ENCODE measurements at regions not wholly inside any gene's neighbourhood (a gene's known extent, or its start where the extent isn't known, plus 50 kb on each side); places are given as distances from the start of the nearest gene placed in this dataset.
"Not testable (repeated sequence)": the region's sequence is repeated elsewhere in the genome, so short reads cannot be mapped to it uniquely, and the experiment has no call there.

DNA sequence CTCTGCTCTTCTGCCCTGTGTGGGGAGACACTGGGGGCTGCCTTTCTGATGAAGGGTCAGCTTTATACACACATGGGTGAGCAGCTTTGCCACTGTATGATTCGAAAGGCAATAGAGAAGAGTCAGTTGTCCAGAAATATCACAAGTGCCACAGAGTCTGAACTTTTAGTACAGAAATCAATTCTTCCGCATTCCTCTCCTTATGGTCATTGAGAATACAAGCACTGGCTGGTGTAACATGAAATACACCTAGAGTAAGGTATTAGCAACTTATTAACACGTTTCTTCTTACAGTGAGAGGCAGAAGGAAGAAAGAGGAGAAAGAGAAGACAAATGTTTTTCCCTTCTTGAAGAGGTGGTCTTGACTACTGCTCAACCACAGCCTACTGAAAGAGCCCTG, 579.2 kb downstream of the ZEB2 start:
- DNase-seq = no peak

DNA sequence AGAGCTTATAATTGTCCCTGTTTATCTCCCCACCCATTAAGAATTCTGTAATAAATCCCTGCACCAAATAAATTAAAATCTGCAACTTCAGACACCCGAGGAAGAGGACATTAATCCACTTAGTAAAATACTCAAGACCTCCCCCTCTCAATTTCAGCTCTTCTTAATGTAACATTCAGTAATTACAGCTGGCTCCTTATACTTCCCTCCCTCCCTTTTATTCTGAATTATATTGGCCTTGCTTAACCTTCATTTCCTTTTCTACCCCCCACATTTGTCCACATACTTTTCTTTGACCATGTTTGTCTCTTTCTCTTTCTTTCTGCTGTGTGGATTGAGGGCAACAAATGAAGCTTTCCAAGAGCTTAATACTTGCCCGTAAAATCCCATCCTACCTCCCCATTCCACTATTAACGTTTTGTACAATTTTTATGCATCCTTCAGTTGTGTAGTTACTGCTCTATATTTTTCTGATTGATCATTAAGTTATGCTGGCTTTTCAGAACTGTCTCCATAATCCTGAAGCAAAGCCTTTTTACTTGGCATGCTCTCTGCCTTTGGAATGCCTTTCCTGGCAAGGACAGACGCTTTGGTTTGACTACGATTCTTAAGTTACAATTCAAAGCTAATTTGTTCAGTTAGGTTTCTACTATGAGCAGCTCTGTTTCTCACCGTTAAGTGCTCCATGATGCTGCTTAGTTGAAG, 580.1 kb downstream of the ZEB2 start:
- DNase-seq = no peak

DNA sequence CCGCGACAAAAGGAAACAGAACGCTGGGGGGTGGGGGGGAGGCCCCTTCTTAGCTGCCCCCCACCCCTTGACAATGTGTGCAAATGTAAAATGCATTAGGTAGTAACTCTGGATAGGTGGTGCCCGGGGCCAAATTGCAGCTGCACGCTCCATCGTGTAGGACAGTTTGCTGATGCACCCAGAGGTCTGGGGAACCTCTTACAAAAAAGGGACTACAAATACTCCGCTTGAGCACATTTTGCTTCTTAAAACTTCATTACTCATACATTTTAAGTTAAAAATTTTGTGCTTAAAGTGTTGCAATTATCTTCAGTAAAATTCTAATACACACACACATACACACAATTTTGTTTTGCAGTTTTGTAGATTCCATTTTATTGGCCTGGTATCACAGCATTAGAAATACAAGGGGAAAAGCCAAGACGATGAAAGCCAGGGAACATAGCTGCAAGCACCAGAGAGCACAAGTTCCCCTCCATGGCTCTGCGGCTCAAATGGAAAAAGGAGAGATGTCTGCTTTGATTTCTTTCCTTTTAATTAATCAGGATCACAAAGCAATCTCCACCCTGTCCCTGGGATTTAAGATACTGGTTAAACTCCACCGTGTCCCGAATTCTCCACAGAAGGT, 582.1 kb downstream of the ZEB2 start:
- no peak for DNase-seq

DNA sequence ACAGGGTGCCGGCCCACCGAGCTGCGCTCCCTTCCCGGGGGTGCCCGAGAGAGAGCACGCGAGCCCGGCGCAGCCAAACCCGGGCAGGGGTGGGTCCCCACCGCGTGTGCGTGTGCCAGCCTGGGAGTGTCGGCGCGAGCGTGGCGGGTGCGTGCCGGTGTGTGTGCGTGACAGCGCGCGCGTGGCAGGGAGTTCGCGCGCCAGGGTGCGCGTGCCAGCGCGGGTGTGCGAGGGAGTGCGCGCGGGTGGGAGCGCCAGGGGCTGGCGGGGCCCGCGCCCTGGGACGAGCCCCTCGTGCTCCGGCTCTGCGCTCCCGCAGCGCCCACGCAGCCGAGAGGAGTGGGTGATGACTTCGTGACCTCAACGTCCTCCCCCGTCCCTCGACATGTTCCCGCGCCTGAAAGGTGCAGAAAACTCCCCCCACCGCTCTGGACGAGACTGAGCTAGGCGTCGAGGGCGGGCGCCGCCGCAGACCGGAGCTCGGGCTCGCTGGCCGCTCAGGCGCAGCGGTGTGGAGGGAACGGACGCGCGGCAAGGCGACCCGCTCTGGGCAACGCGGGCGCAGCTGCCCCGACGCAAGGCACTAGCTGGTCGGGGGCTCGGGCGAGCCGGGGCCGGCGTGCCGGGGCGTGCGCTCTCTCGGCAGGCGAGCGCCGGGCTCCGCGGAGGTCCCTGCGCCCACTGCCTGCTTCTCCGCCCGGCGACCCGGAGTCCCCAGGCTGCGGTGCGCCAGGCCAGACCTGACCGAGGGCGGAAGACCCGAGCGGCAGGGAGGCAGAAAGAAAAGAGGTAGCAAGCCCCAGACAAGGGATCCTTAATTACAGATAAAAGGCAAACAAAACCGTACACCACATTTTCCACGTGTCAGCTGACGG, 582.8 kb downstream of the ZEB2 start:
- no peak for DNase-seq

DNA sequence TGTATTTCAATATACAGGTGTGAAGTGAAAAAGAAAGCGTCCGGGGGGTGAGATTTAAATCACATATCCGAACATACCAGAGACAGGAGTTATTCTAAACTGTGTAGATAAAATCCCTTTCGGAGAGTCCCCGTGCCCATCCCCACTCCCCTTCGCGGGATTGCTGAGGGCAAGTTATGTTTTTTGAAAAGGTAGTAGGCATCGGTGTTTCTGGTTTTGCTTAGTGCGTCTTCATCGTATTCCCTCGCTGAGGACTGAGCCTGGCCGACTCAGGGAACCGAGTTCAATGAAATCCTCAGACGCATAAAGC, 583.4 kb downstream of the ZEB2 start:
- DNase-seq = no peak

DNA sequence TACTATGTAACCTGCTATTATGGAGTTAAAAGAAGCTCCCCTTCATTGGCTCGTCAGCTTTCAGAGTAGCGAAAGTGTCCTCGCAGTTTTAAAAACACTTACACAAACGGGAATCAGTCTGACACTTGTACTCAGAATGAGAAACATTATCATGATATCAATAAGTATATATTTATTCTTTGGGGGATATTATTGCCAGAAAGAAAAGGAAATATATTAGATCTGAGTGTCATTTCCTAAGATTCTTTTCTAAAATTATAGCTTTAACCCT, 584.5 kb downstream of the ZEB2 start:
- DNase-seq = no peak

DNA sequence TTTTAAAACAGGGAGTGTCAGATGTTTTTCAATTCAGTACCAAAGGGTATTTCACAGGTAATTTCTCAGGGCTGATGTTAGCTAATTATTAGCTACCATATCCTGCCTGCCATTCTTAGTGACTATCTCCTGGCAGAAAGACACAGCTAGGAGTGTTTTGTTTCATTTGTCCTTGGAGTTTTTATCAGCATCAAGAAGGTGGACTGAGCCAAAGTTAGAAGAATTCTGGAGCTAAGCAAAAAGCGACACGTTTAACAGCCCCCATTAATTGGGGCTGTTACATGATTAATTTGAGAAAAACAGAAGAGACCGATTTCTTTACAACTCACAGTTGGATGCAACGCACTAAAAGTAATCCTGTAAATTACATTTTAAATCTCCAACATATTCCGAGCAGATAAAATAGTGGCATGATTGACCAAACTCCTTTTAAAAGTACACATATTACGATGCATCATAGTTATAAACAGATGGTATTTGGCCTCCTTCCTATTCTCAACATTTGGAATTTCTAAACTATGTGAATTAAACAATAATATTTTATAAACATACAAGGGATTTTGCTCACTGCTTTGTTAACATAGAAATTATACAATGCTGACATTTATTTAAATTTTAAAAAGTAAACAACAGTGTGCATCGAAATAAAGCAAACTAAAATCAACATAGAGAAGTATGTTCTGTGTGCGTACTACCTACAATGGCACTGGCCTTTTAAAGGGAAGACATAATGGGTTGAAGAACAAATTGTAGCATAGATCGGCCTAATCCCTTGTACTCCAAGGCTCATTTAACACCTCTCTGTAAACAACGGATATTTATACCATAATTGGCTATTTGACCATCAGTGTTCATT, 585.1 kb downstream of the ZEB2 start:
- DNase-seq = peak; percentile 32

DNA sequence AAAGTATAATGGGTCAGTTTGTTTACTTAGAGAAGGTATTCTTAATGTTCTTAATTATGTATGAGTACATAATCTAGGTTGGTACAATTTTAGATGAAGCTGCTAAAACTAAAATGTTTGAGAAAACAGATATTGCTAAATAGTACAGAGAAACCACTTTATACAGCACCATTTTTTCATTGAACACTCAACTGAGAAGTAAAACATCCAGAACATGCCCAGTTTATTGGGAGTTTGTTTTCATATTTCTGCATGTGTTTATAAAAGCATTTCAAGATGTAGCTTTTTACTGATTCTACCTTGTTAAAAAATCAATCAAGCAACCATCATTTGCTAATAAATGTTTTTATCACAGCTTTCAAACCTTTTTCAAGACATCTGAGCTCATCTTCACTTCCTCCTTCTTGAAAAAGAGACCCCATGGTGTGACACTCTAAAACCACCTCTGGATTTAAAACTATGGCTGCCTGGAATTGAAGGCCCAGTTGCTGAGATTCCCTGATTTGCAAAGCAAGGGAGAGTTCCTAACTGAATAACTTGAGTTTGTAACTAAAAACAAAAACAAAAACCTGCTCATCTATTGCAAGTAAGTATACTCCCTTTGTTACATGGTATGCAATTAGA, 585.9 kb downstream of the ZEB2 start:
- DNase-seq = no peak

DNA sequence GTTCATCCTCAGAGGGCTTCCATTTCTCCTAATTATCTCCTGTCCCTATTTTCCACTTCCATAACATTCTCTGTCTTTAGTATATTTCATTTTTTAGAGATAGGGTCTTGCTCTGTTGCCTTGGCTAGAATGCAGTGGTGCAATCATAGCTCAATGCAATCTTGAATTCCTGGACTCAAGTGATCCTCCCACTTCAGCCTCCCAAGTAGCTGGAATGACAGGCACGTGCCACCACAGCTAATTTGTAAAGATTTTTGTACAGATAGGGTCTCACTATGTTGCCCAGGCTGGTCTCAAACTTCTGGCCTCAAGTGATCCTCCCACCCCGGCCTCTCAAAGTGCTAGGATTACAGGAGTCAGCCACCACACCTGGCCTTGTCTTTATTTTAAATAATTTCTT, 589.0 kb downstream of the ZEB2 start:
- no peak for DNase-seq

DNA sequence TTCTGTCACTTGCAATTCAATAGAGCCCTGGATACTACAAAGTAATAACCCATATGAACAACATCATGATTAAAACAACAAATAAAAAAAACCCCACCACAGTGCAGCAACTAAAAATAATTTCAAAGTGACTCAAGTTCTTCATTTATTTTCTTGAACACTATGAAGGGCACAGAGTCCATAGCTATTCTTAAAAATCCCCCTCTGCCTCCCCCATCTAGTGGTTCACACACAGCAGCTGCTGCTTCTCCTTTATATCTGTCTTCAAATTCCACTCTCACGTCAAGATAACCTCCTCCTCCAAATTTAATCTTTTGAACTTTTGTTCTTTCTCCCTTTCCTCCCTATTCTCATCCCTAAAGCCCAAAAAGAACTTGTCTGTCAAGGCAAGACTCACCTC, 591.3 kb downstream of the ZEB2 start:
- DNase-seq = no peak

DNA sequence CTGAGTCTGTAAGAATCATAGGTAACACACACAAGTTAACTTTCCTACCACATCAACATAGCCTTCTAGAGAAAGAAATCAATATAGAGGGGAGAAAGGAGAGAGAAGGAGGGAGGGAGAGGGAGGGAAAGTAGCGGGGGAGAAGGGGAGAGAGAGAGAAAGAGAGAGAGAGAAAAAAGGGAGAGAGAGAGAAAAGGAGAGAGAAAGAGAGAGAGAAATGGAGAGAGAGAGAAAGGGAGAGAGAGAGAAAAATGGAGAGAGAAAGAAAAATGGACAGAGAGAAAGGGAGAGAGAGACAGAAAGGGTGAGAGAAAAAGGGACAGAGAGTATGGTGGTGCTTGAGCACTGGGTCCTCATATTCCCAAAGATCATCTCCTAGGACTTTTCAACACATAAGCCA, 591.7 kb downstream of the ZEB2 start:
- DNase-seq = no peak

DNA sequence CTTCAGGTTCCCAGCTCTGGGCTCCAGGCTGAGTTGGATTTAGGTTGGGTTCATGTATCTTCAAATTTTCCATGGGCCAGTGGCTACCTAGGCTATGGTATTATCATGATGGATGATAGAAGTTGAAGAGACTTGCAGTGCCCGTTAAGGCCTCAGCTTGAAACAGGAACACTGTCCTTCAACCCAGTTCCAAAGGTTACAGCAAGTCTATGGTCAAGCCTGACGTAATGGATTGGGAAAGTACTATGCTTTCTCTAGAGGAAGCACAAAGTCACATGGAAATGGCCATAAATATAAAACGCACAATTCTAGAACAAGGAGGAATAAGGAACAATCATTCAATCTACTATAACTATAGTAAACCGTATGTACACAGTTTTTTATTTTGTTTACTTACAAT, 593.2 kb downstream of the ZEB2 start:
- DNase-seq = no peak

DNA sequence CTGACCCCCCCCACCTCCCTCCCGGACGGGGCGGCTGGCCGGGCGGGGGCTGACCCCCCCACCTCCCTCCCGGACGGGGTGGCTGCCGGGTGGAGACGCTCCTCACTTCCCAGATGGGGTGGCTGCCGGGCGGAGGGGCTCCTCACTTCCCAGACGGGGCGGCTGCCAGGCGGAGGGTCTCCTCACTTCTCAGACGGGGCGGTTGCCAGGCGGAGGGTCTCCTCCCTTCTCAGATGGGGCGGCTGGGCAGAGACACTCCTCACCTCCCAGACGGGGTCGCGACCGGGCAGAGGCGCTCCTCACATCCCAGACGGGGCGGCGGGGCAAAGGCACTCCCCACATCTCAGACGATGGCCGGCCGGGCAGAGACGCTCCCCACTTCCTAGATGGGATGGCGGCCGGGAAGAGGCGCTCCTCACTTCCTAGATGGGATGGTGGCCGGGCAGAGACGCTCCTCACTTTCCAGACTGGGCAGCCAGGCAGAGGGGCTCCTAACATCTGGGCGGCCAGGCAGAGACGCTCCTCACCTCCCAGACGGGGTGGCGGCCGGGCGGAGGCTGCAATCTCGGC, 597.6 kb downstream of the ZEB2 start:
- not testable (repeated sequence) for DNase-seq

DNA sequence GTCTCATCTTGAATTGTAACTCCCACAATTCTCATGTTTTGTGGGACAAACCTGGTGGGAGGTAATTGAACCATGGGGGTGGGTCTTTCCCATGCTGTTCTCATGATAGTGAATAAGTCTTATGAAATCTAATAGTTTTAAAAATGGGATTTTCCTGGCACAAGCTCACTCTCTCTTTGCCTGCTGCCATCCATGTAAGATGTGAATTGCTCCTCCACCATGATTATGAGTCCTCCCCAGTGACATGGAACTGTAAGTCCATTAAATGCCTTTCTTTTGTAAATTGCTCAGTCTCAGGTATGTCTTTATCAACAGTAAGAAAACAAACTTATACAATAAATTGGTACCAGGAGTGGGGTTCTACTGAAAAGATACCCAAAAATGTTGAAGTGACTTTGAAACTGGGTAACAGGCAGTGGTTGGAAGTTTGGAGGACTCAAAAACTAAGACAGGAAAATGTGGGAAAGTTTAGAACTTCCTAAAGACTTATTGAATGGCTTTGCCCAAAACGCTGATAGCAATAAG, 601.4 kb downstream of the ZEB2 start:
- no peak for DNase-seq

DNA sequence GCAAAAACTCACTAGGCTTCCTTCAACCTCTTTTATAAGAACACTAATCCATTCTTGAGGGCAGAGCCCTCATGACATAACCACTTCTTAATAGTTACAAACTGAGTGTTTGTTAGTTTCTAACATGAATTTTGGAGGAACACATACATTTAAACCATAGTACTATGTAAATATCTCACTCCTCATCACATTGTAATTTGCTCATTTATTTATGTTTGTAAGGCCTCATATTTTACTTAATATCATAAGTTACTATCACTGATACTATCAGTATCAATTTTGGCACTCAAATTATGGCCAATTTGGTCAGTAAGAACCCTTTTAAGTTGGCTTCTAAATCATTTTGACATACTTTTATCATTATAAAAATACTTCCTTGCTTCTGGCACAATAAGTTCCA, 603.1 kb downstream of the ZEB2 start:
- DNase-seq = no peak

DNA sequence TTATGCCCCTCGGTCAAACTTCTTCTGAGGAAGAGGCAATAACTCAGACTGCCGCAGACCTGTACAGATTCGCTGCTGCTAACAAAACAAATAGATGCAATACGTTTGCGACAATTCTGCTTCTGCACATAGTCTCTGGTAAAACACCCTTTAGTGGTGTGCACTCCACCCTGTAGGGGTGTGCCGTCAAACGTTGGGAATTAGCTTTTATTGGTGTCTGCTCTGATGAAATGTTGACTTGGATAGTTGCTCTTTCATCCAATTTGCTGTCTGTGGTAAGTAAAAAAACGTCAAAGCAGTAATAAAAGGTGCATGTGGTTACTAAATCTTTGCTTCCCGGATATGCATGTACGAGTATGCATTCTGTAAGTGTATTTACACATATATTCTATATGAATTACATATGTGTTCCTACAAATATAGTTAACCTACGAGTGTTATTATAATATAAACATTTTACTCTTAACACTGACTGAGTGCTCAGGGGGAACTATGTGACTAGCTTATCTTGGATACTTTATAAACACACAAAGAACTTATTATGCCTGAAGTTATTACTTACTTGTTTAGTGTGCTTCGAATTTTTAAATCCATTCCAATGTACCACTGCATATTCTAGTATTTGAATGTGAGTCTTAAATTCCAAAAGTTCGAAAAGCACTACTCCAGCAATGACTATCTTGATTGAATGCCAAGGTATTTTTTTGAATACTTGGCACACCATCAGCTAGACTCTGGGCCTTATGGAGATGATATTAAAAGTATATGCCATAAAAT, 610.2 kb downstream of the ZEB2 start:
- no peak for DNase-seq

DNA sequence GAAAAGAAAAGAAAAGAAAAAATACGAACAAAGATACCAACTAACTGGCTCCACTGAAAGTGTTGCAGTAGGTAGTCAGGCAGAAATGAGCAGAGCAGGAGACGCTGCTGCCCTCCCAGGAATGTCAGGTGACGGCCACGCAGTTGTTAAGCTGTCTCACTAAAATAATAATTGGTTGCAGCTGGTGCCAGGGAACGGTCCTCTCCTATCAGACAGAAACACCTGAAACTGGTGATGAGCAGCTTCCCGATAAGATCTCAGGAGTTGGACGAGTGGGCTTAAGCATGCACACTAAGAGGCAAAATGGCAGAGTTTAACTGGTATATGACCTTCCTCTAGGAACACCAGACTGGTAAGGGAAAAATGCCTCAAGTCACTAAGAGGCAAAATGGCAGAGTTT, 611.1 kb downstream of the ZEB2 start:
- DNase-seq = no peak

DNA sequence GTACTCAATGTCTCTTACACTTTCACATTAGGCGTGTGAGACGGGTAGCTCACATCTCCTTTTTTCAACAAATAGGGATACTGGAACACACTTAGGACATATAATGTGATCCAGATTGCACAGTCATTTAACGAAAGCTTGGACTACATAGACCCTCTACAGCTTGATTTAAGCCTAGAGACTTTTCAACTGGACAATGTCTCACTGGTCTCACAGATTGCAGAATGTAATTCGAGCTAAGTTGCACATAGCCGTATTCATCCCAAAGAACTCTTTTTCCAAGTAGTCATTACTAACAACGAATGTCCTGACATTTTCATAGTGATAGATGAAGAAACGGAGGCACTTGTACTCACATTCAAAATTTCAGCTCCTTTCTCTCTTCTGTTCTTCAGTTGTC, 612.1 kb downstream of the ZEB2 start:
- no peak for DNase-seq

DNA sequence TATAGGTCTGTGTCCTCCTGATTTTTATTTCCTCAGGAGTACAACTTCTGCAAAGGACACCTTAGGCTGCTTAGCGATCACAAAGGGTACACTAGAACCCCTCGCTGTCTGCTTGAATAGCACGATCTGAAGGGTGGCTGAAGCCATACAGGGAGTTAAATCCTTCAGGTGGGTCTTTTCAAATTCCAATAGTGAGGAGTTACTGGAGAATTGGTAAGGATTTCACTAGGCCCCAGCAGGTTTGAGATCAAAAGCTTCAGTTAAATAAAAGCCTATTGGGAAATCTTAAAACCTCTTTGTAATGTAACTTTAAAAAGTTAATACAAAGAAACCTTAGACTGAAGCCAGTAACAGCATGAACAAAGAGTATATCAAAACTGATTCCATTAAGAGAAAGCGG, 613.1 kb downstream of the ZEB2 start:
- no peak for DNase-seq

DNA sequence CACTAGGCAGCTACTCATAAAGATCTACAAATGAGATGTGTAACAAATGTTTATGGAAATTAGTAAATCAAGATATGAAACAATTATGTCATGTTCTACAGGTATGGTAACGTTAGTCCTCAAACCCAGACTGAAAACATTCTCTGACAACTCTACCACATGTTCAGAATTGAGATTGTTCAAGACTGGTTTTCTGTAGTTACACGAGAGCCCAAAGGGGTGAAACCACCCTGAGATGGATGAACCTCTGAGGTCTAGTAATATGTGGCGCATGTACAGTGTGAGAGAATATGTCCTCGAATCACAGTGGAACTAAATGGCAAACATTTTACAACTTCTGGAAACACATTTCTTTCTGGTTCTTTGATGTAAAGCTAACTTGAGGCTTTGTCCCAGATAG, 614.3 kb downstream of the ZEB2 start:
- no peak for DNase-seq

DNA sequence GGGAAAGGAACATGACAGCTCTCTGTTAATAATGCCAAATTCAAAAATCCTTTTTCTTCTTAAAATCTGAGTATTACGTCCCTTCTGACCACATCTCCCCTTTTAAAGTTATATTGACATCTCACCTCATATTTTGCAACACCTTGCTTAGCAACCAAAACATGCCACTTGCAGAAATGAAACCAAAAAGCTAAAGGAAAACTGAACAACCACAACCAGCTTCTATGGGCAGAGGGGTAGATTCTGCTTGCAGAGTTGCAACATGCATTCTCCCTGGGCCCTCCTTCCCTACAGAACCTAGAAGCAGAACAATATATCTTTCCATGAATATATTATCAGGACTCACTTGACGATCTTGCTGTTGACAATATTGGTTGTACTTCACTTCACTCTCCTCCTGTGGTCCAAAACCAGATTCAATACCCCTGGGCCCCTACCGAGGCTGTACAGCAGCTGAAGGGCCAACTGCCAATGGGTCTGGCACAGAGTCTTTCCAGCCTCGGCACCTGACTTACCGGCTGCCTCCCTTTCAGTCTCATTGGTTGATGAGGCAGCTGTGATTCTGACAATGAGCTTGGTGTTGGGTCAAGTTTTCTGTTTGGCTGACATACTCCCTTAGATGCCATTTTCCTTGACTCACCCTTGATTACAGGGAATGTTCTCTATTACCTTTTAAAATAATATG, 616.6 kb downstream of the ZEB2 start:
- no peak for DNase-seq
